Eye (tissue), 1 donor: ENCODE measurements at regions not wholly inside any gene's neighbourhood (a gene's known extent, or its start where the extent isn't known, plus 50 kb on each side); places are given as distances from the start of the nearest gene placed in this dataset.
A peak's percentile ranks its signal among the peaks of the same experiment; 100 is the strongest.

Experiments used
- DNase-seq: peaks from one replicate; pipeline ENCODE4 v3.0.0-alpha.2; 2015

- peak; percentile 43 for DNase-seq
Measured at GRCh38 chr2:41943159-41943558, 104.7 kb upstream of the PKDCC start.

GRCh38 chr2:41944220-41944880, 103.5 kb upstream of the PKDCC start:
- no peak for DNase-seq

- peak; percentile 51 for DNase-seq
Measured at GRCh38 chr2:41947701-41948396, 100.0 kb upstream of the PKDCC start.

GRCh38 chr2:41948397-41948763, 99.4 kb upstream of the PKDCC start:
- DNase-seq: no peak

- DNase-seq: no peak
Measured at GRCh38 chr2:41949091-41949882, 98.5 kb upstream of the PKDCC start.

GRCh38 chr2:41949883-41950665, 97.7 kb upstream of the PKDCC start:
- DNase-seq: no peak

GRCh38 chr2:41950666-41950960, 97.2 kb upstream of the PKDCC start:
- DNase-seq: no peak

GRCh38 chr2:41954304-41955291, 93.2 kb upstream of the PKDCC start:
- no peak for DNase-seq

- DNase-seq: no peak
Measured at GRCh38 chr2:41955316-41956043, 92.3 kb upstream of the PKDCC start.

GRCh38 chr2:41957431-41957830, 90.4 kb upstream of the PKDCC start:
- no peak for DNase-seq

- DNase-seq: no peak
Measured at GRCh38 chr2:41958251-41958650, 89.6 kb upstream of the PKDCC start.

GRCh38 chr2:41958775-41959174, 89.0 kb upstream of the PKDCC start:
- no peak for DNase-seq

- DNase-seq: no peak
Measured at GRCh38 chr2:41959760-41960159, 88.1 kb upstream of the PKDCC start.

- DNase-seq: peak; percentile 55
Measured at GRCh38 chr2:41962922-41963622, 84.7 kb upstream of the PKDCC start.

- peak; percentile 84 for DNase-seq
Measured at GRCh38 chr2:41963661-41964525, 83.9 kb upstream of the PKDCC start.

GRCh38 chr2:41965173-41965908, 82.5 kb upstream of the PKDCC start:
- no peak for DNase-seq

GRCh38 chr2:41965909-41966295, 81.9 kb upstream of the PKDCC start:
- DNase-seq: no peak

GRCh38 chr2:41966431-41966893, 81.4 kb upstream of the PKDCC start:
- peak; percentile 79 for DNase-seq

GRCh38 chr2:41966920-41967319, 80.9 kb upstream of the PKDCC start:
- no peak for DNase-seq
